ENCODE measurements at regions not wholly inside any gene's neighbourhood (a gene's known extent, or its start where the extent isn't known, plus 50 kb on each side); places are given as distances from the start of the nearest gene placed in this dataset.

GRCh38 chr3:73683706-73684105, 59.0 kb upstream of the PDZRN3 start:
- H3K27ac Mint-ChIP-seq, result no peak overlapping the region
- ATAC-seq, result no peak
- no peaks in the 10 kb centered on the region for H3K36me3 Mint-ChIP-seq (ENCODE audit: low read depth)

DNA sequence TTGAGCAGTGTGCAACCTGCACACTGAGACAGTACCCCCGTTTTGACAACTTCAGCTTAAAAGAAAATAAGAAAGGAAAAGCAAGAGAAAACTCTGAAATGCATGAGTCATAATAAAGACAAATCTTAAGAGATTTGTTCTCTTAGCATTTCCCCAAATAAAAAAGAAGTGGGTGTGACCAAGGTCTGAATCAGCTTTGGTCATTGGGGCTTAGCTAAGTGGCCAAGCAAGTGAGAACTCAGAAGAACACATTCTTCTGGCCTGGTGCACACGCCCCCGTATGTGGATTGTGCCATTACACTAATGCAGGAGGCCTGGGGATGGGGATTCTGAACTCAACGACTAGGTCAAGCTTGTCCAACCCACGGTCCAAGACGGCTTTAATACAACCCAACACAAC, 56.9 kb upstream of the PDZRN3 start:
- Mint-ChIP-seq H3K4me3 (no peak overlapping the region), H3K4me1 (no peaks in the 10 kb centered on the region), H3K27ac (no peak overlapping the region), H3K27me3 (no peaks in the 10 kb centered on the region), H3K9me3 (no peaks in the 10 kb centered on the region), H3K36me3 (ENCODE audit: low read depth) (no peaks in the 10 kb centered on the region)
- ATAC-seq, result no peak
- no peak for DNase-seq

More at GRCh38 chr3:73683706-73684105, 59.0 kb upstream of the PDZRN3 start:
- Mint-ChIP-seq H3K9me3 (no peaks in the 10 kb centered on the region), H3K4me1 (no peaks in the 10 kb centered on the region), H3K4me3 (no peak overlapping the region), H3K27me3 (no peaks in the 10 kb centered on the region)
- no peak for DNase-seq

DNA sequence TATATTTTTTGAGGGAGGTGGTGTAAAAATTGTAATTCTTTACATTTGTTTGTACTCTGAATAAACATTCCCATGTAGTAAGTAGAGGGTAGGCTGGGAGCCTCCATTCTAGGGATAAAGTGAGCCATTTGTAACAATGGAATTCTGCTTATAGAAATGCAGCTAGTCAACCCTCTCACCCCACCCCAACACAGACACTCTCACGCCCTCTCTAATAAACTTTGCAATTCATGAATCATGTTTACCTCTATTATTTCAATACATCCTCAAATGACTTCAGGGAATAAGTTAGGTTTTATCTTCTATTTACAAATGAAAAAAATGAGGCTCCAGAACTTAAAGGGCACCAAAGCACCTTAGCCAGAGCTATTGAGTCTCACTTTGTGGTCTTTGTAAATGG, 56.5 kb upstream of the PDZRN3 start:
- H3K9me3 Mint-ChIP-seq, result no peaks in the 10 kb centered on the region
- ATAC-seq (no peak), DNase-seq (no peak)
- H3K4me1 Mint-ChIP-seq, result no peaks in the 10 kb centered on the region
- no peak overlapping the region for H3K4me3 Mint-ChIP-seq
- no peaks in the 10 kb centered on the region for H3K27me3 Mint-ChIP-seq
- no peaks in the 10 kb centered on the region for H3K36me3 Mint-ChIP-seq (ENCODE audit: low read depth)
- H3K27ac Mint-ChIP-seq, result no peak overlapping the region

GRCh38 chr3:73680391-73681095, 55.8 kb upstream of the PDZRN3 start:
- Mint-ChIP-seq H3K4me1 (no peaks in the 10 kb centered on the region), H3K9me3 (peaks cover 4% of the 10 kb centered on the region), H3K4me3 (no peak overlapping the region), H3K27me3 (no peaks in the 10 kb centered on the region), H3K36me3 (ENCODE audit: low read depth) (no peaks in the 10 kb centered on the region), H3K27ac (no peak overlapping the region)
- ATAC-seq, result no peak
- no peak for DNase-seq

GRCh38 chr3:73677336-73678024, 52.7 kb upstream of the PDZRN3 start:
- no peak overlapping the region for H3K4me3 Mint-ChIP-seq
- H3K36me3 Mint-ChIP-seq (ENCODE audit: low read depth), result no peaks in the 10 kb centered on the region
- no peaks in the 10 kb centered on the region for H3K4me1 Mint-ChIP-seq
- no peak overlapping the region for H3K27ac Mint-ChIP-seq
- DNase-seq (no peak), ATAC-seq (no peak)
- H3K9me3 Mint-ChIP-seq, result peaks cover 4% of the 10 kb centered on the region
- H3K27me3 Mint-ChIP-seq, result peaks cover 3% of the 10 kb centered on the region
